Right cardiac atrium (tissue), 5 donors: ENCODE measurements at regions not wholly inside any gene's neighbourhood (a gene's known extent, or its start where the extent isn't known, plus 50 kb on each side); places are given as distances from the start of the nearest gene placed in this dataset.

Experiments used
- ATAC-seq, 2 donors: fragments of 200-7000 bp; cut with Tn5 transposase; one replicate each; pipeline versions ENCODE4 v1.8.0 to v1.9.1; 2020; ENCODE audit warnings: moderate library complexity in 2 of 2, mild to moderate bottlenecking in 1 of 2
- DNase-seq, 3 donors: peaks; one replicate each; pipeline ENCODE4 v3.0.0-alpha.2; 2020
- H3K27ac ChIP-seq: one replicate; pipeline ENCODE4 v1.5.1; 2013; ENCODE audit warnings: mild to moderate bottlenecking, low read length, control low read depth, moderate library complexity
- H3K27me3 ChIP-seq: one replicate; pipeline ENCODE4 v1.6.1; 2013; ENCODE audit not compliant: control insufficient read depth, insufficient read depth
- H3K4me1 ChIP-seq: one replicate; pipeline ENCODE4 v1.6.1; 2013; ENCODE audit warnings: low read length; ENCODE audit not compliant: control insufficient read depth, insufficient read depth
- H3K4me3 ChIP-seq: one replicate; pipeline ENCODE4 v1.5.1; 2013; ENCODE audit warnings: low read length, control low read depth
- H3K9me3 ChIP-seq: one replicate; pipeline ENCODE4 v1.6.1; 2013; ENCODE audit warnings: low read length; ENCODE audit not compliant: control insufficient read depth
- WGBS: extraction: QIAGEN DNeasy Blood & Tissue Kit; methylation state at CpG from one replicate; pipeline ENCODE4 v1.1.7; 2013; 5-methylcytosine and 5-hydroxymethylcytosine counted together
- intact Hi-C, 4 donors: fragments of 100-400 bp; cut with DNase I; formaldehyde crosslinking; loops; one replicate each; pipeline versions ENCODE4 v1.11.0 to v1.14.0; 2022 to 2023
- donor health status: healthy with polysubstance abuse.
- donor health status: DM: no; HTN: yes; CAD: no.
- donor health status: DM: no; HTN: no; CAD: no.
- donor health status: DM: no; HTN: yes; CAD: no; lungs with severe emphysema.
- donor health status: DM: yes; HTN: yes; CAD: no.

- H3K27me3 ChIP-seq, result no peaks in the 10 kb centered on the region
- no peak overlapping the region for H3K4me3 ChIP-seq
- H3K4me1 ChIP-seq, result no peaks in the 10 kb centered on the region
- no peaks in the 10 kb centered on the region for H3K9me3 ChIP-seq
- H3K27ac ChIP-seq, result no peak overlapping the region
- no peak for DNase-seq
- WGBS, result 82% methylated on average over 2 of the region's 2 CpGs
- intact Hi-C loops, result no loop called here
- ATAC-seq, result no peak
These were observed 963.5 kb downstream of the NTRK3 start for GRCh38 chr15:87293031-87293430.

GRCh38 chr15:87287156-87287555, 969.4 kb downstream of the NTRK3 start:
- Histone ChIP-seq H3K27me3 (no peaks in the 10 kb centered on the region), H3K27ac (no peak overlapping the region), H3K4me3 (no peak overlapping the region), H3K4me1 (no peaks in the 10 kb centered on the region), H3K9me3 (no peaks in the 10 kb centered on the region)
- 47% methylated on average over 3 of the region's 3 CpGs for WGBS
- intact Hi-C loops, result no loop called here
- DNase-seq (no peak), ATAC-seq (no peak)

GRCh38 chr15:87269566-87269965, 987.0 kb downstream of the NTRK3 start:
- H3K9me3 ChIP-seq, result no peaks in the 10 kb centered on the region
- ATAC-seq (no peak), DNase-seq (no peak)
- H3K4me1 ChIP-seq, result no peaks in the 10 kb centered on the region
- no peak overlapping the region for H3K27ac ChIP-seq
- H3K27me3 ChIP-seq, result no peaks in the 10 kb centered on the region
- H3K4me3 ChIP-seq, result no peak overlapping the region
- intact Hi-C loops, result no loop called here
- 35% methylated on average over 1 of the region's 1 CpG for whole genome bisulfite sequencing

- intact Hi-C loops, result no loop called here
- H3K27me3 ChIP-seq, result no peaks in the 10 kb centered on the region
- no peaks in the 10 kb centered on the region for H3K4me1 ChIP-seq
- DNase-seq, result no peak
- ATAC-seq, result no peak
- no peaks in the 10 kb centered on the region for H3K9me3 ChIP-seq
- WGBS, result 80% methylated on average over 2 of the region's 2 CpGs
- H3K27ac ChIP-seq, result no peak overlapping the region
- H3K4me3 ChIP-seq, result no peak overlapping the region
These were observed 987.9 kb downstream of the NTRK3 start for GRCh38 chr15:87268675-87269074.

GRCh38 chr15:87267798-87268197, 988.7 kb downstream of the NTRK3 start:
- Histone ChIP-seq H3K27ac (no peak overlapping the region), H3K4me1 (no peaks in the 10 kb centered on the region), H3K9me3 (no peaks in the 10 kb centered on the region), H3K4me3 (no peak overlapping the region), H3K27me3 (no peaks in the 10 kb centered on the region)
- WGBS, result 44% methylated on average over 2 of the region's 2 CpGs
- DNase-seq, result no peak
- intact Hi-C loops, result no loop called here
- no peak for ATAC-seq

- DNase-seq (no peak), ATAC-seq (no peak)
- Histone ChIP-seq H3K4me1 (no peaks in the 10 kb centered on the region), H3K4me3 (no peak overlapping the region), H3K27ac (no peak overlapping the region), H3K9me3 (no peaks in the 10 kb centered on the region), H3K27me3 (no peaks in the 10 kb centered on the region)
- intact Hi-C loops, result no loop called here
- WGBS, result 43% methylated on average over 2 of the region's 2 CpGs
These were observed 992.7 kb downstream of the NTRK3 start for GRCh38 chr15:87263871-87264270.

GRCh38 chr15:87263296-87263695, 993.2 kb downstream of the NTRK3 start:
- no peaks in the 10 kb centered on the region for H3K27me3 ChIP-seq
- no peak overlapping the region for H3K4me3 ChIP-seq
- ATAC-seq (no peak), DNase-seq (no peak)
- no peak overlapping the region for H3K27ac ChIP-seq
- intact Hi-C loops, result no loop called here
- H3K4me1 ChIP-seq, result no peaks in the 10 kb centered on the region
- H3K9me3 ChIP-seq, result no peaks in the 10 kb centered on the region

GRCh38 chr15:87245592-87245991, 1010.9 kb downstream of the NTRK3 start:
- no peak for ATAC-seq
- no peaks in the 10 kb centered on the region for H3K4me1 ChIP-seq
- H3K27me3 ChIP-seq, result no peaks in the 10 kb centered on the region
- no peak overlapping the region for H3K27ac ChIP-seq
- H3K9me3 ChIP-seq, result no peaks in the 10 kb centered on the region
- WGBS, result 78% methylated on average over 5 of the region's 5 CpGs
- no peak overlapping the region for H3K4me3 ChIP-seq
- intact Hi-C loops, result no loop called here
- no peak for DNase-seq

GRCh38 chr15:87243474-87243873, 1013.1 kb downstream of the NTRK3 start:
- H3K27me3 ChIP-seq, result no peaks in the 10 kb centered on the region
- H3K4me1 ChIP-seq, result no peaks in the 10 kb centered on the region
- no peak overlapping the region for H3K27ac ChIP-seq
- H3K9me3 ChIP-seq, result no peaks in the 10 kb centered on the region
- ATAC-seq, result no peak
- intact Hi-C loops, result no loop called here
- no peak overlapping the region for H3K4me3 ChIP-seq
- no peak for DNase-seq

- Histone ChIP-seq H3K27me3 (no peaks in the 10 kb centered on the region), H3K4me3 (no peak overlapping the region), H3K4me1 (no peaks in the 10 kb centered on the region), H3K9me3 (no peaks in the 10 kb centered on the region), H3K27ac (no peak overlapping the region)
- WGBS, result 83% methylated on average over 3 of the region's 3 CpGs
- no peak for ATAC-seq
- DNase-seq, result no peak
- intact Hi-C loops, result no loop called here
These were observed 1016.8 kb downstream of the NTRK3 start for GRCh38 chr15:87239582-87240230.

GRCh38 chr15:87238451-87239068, 1018.0 kb downstream of the NTRK3 start:
- intact Hi-C loops, result no loop called here
- H3K27ac ChIP-seq, result no peak overlapping the region
- 75% methylated on average over 1 of the region's 1 CpG for WGBS
- DNase-seq (no peak), ATAC-seq (no peak)
- H3K4me3 ChIP-seq, result no peak overlapping the region
- no peaks in the 10 kb centered on the region for H3K4me1 ChIP-seq
- no peaks in the 10 kb centered on the region for H3K9me3 ChIP-seq
- no peaks in the 10 kb centered on the region for H3K27me3 ChIP-seq

- Histone ChIP-seq H3K4me3 (no peak overlapping the region), H3K4me1 (no peaks in the 10 kb centered on the region), H3K9me3 (no peaks in the 10 kb centered on the region), H3K27ac (no peak overlapping the region), H3K27me3 (no peaks in the 10 kb centered on the region)
- WGBS, result 57% methylated on average over 4 of the region's 4 CpGs
- ATAC-seq (no peak), DNase-seq (no peak)
- intact Hi-C loops, result no loop called here
These were observed 1028.1 kb downstream of the NTRK3 start for GRCh38 chr15:87228460-87228859.
